ENCODE measurements at regions not wholly inside any gene's neighbourhood (a gene's known extent, or its start where the extent isn't known, plus 50 kb on each side); places are given as distances from the start of the nearest gene placed in this dataset.

- H3K4me1 ChIP-seq (ENCODE audit: control insufficient read depth in 5 of 5, insufficient read depth in 5 of 5, low read length in 5 of 5) = peaks cover 0 to 6% (median 0%) of the 10 kb centered on the region in 5 donors
- H3K27ac ChIP-seq (ENCODE audit: low read depth in 1 of 2, low read length in 1 of 2) = no peak overlapping the region
- DNase-seq (no peak), ATAC-seq (ENCODE audit: insufficient read depth, low FRiP score) (no peak)
- H3K9me3 ChIP-seq (ENCODE audit: control insufficient read depth in 4 of 4, insufficient read depth in 3 of 4, low read length in 3 of 4) = no peaks in the 10 kb centered on the region
- H3K27me3 ChIP-seq (ENCODE audit: control insufficient read depth in 3 of 3, insufficient read depth in 3 of 3, low read length in 2 of 3) = no peaks in the 10 kb centered on the region
- 75 to 78% methylated on average over 9 of the region's 9 CpGs for WGBS, 2 donors
- no peak for TF ChIP-seq CTCF (IDR thresholded peaks at IDR 0.05; ENCODE audit: control extremely low read depth, extremely low read depth)
- H3K4me3 ChIP-seq = no peak overlapping the region
- H3K36me3 ChIP-seq (ENCODE audit: control insufficient read depth in 4 of 4, insufficient read depth in 4 of 4, low read length in 4 of 4) = no peaks in the 10 kb centered on the region
- H3K9ac ChIP-seq (ENCODE audit: insufficient read depth in 1 of 2, low read length in 2 of 2) = no peak overlapping the region
These were observed 56.3 kb upstream of the GPC1 start for GRCh38 chr2:240379089-240379636.

GRCh38 chr2:240383099-240383758 lies 52.2 kb upstream of the GPC1 start:
- ATAC-seq (ENCODE audit: insufficient read depth, low FRiP score) (no peak), DNase-seq (no peak)
- Histone ChIP-seq H3K4me1 (ENCODE audit: control insufficient read depth in 5 of 5, insufficient read depth in 5 of 5, low read length in 5 of 5) (peaks cover 0 to 4% (median 0%) of the 10 kb centered on the region in 5 donors), H3K36me3 (ENCODE audit: control insufficient read depth in 4 of 4, insufficient read depth in 4 of 4, low read length in 4 of 4) (no peaks in the 10 kb centered on the region), H3K4me3 (no peak overlapping the region), H3K9ac (ENCODE audit: insufficient read depth in 1 of 2, low read length in 2 of 2) (no peak overlapping the region), H3K27me3 (ENCODE audit: control insufficient read depth in 3 of 3, insufficient read depth in 3 of 3, low read length in 2 of 3) (no peaks in the 10 kb centered on the region), H3K27ac (ENCODE audit: low read depth in 1 of 2, low read length in 1 of 2) (no peak overlapping the region), H3K9me3 (ENCODE audit: control insufficient read depth in 4 of 4, insufficient read depth in 3 of 4, low read length in 3 of 4) (no peaks in the 10 kb centered on the region)
- TF ChIP-seq CTCF (IDR thresholded peaks at IDR 0.05; ENCODE audit: control extremely low read depth, extremely low read depth) = no peak
- 77 to 84% methylated on average over 15 to 17 of the region's 17 CpGs for WGBS, 2 donors

GRCh38 chr2:240383871-240384700 lies 51.4 kb upstream of the GPC1 start:
- ATAC-seq (ENCODE audit: insufficient read depth, low FRiP score) (no peak), DNase-seq (no peak)
- Histone ChIP-seq H3K27ac (ENCODE audit: low read depth in 1 of 2, low read length in 1 of 2) (no peak overlapping the region), H3K27me3 (ENCODE audit: control insufficient read depth in 3 of 3, insufficient read depth in 3 of 3, low read length in 2 of 3) (no peaks in the 10 kb centered on the region), H3K9ac (ENCODE audit: insufficient read depth in 1 of 2, low read length in 2 of 2) (no peak overlapping the region), H3K36me3 (ENCODE audit: control insufficient read depth in 4 of 4, insufficient read depth in 4 of 4, low read length in 4 of 4) (no peaks in the 10 kb centered on the region), H3K4me3 (no peak overlapping the region), H3K4me1 (ENCODE audit: control insufficient read depth in 5 of 5, insufficient read depth in 5 of 5, low read length in 5 of 5) (peaks cover 0 to 4% (median 0%) of the 10 kb centered on the region in 5 donors), H3K9me3 (ENCODE audit: control insufficient read depth in 4 of 4, insufficient read depth in 3 of 4, low read length in 3 of 4) (no peaks in the 10 kb centered on the region)
- TF ChIP-seq CTCF (IDR thresholded peaks at IDR 0.05; ENCODE audit: control extremely low read depth, extremely low read depth) = no peak
- 92 to 93% methylated on average over 29 of the region's 29 CpGs for WGBS, 2 donors

Data from lung (tissue), 11 donors.